HEK293 (cell line): ENCODE measurements at regions not wholly inside any gene's neighbourhood (a gene's known extent, or its start where the extent isn't known, plus 50 kb on each side); places are given as distances from the start of the nearest gene placed in this dataset.

Source experiments
- CTCF ChIA-PET: fragments of 350-600 bp; formaldehyde crosslinking; extraction: SDS; loops from one replicate; lab custom pipeline; 2021; ENCODE audit warnings: antibody characterized with exemption; lab: Yijun Ruan, JAX
- POLR2A ChIA-PET: fragments of 300-600 bp; formaldehyde crosslinking; extraction: SDS; loops from one replicate; lab custom pipeline; 2020; ENCODE audit warnings: antibody characterized with exemption, inconsistent platforms; lab: Yijun Ruan, JAX
- H3K27ac ChIP-seq: fragments of 200-500 bp; sonication (Bioruptor generic); 2 replicates; pipeline ENCODE4 v1.5.1; 2014; ENCODE audit warnings: low read depth, low read length, control low read depth, inconsistent platforms; ENCODE audit errors: extremely low read depth
- H3K36me3 ChIP-seq, 2 experiments: fragments of 200-500 bp in 1 of 2; sonication (Bioruptor generic) in 1 of 2; 1 replicate in 1 of 2; 2 replicates in 1 of 2; pipeline ENCODE4 v1.5.1; 2014 to 2017; ENCODE audit warnings: inconsistent platforms in 2 of 2, low read length in 2 of 2; ENCODE audit not compliant: control insufficient read depth in 2 of 2, insufficient read depth in 1 of 2
- H3K4me1 ChIP-seq: fragments of 200-500 bp; sonication (Bioruptor generic); 2 replicates; pipeline ENCODE4 v1.5.1; 2014; ENCODE audit warnings: mild to moderate bottlenecking, low read length, inconsistent platforms; ENCODE audit not compliant: control insufficient read depth, insufficient read depth
- H3K4me3 ChIP-seq: 2 replicates; pipeline ENCODE4 v1.5.1; 2011; ENCODE audit warnings: low read depth, mild to moderate bottlenecking, control low read depth, low read length, moderate library complexity
- H3K9me3 ChIP-seq: fragments of 200-500 bp; sonication (Bioruptor generic); 2 replicates; pipeline ENCODE4 v1.5.1; 2014; ENCODE audit warnings: low read depth, low read length, inconsistent platforms; ENCODE audit not compliant: control insufficient read depth, insufficient read depth
- CTCF ChIP-seq: fragments of 450-650 bp; formaldehyde crosslinking; IDR thresholded peaks from 2 replicates; pipeline ENCODE4 v1.5.1; 2016; ENCODE audit warnings: missing biosample characterization, missing genetic modification characterization
- GLI2 ChIP-seq: fragments of 450-650 bp; formaldehyde crosslinking; IDR thresholded peaks from 2 replicates; pipeline ENCODE4; 2017; ENCODE audit warnings: missing biosample characterization, missing genetic modification characterization, low read depth, borderline replicate concordance
- HIC1 ChIP-seq: fragments of 450-650 bp; formaldehyde crosslinking; IDR thresholded peaks from 2 replicates; pipeline ENCODE4 v1.5.1; 2016; ENCODE audit warnings: missing biosample characterization, missing genetic modification characterization
- HOXD13 ChIP-seq: sonication (generic); formaldehyde crosslinking; IDR thresholded peaks from 2 replicates; pipeline ENCODE4 v1.8.0; 2022; ENCODE audit warnings: missing genetic modification reagents, borderline replicate concordance
- MYNN ChIP-seq: fragments of 450-650 bp; formaldehyde crosslinking; IDR thresholded peaks from 2 replicates; pipeline ENCODE4 v1.5.1; 2016; ENCODE audit warnings: missing biosample characterization, missing genetic modification characterization, borderline replicate concordance
- SCRT1 ChIP-seq: fragments of 450-650 bp; formaldehyde crosslinking; IDR thresholded peaks from 2 replicates; pipeline ENCODE4 v1.5.1; 2016; ENCODE audit warnings: missing biosample characterization, missing genetic modification characterization, borderline replicate concordance
- SETDB1 ChIP-seq: IDR thresholded peaks from one replicate; pipeline ENCODE4 v1.6.1; 2017; ENCODE audit warnings: mild to moderate bottlenecking, low read length, moderate library complexity, mixed read lengths; ENCODE audit not compliant: insufficient read length
- ZBTB17 ChIP-seq: fragments of 450-650 bp; formaldehyde crosslinking; IDR thresholded peaks from 2 replicates; pipeline ENCODE4 v1.5.1; 2016; ENCODE audit warnings: missing biosample characterization, missing genetic modification characterization
- ZBTB44 ChIP-seq: fragments of 450-650 bp; IDR thresholded peaks from 2 replicates; pipeline ENCODE4 v1.5.1; 2018; ENCODE audit warnings: missing biosample characterization, mild to moderate bottlenecking, missing genetic modification characterization
- ZNF112 ChIP-seq: fragments of 450-650 bp; formaldehyde crosslinking; IDR thresholded peaks from 2 replicates; pipeline ENCODE4 v1.5.0; 2017; ENCODE audit warnings: missing biosample characterization, missing genetic modification characterization
- ZNF223 ChIP-seq: fragments of 450-650 bp; formaldehyde crosslinking; IDR thresholded peaks from 2 replicates; pipeline ENCODE4 v1.5.1; 2016; ENCODE audit warnings: missing biosample characterization, missing genetic modification characterization
- ZNF398 ChIP-seq: fragments of 450-650 bp; formaldehyde crosslinking; IDR thresholded peaks from 2 replicates; pipeline ENCODE4 v1.5.1; 2017; ENCODE audit warnings: missing biosample characterization, missing genetic modification characterization
- ZNF423 ChIP-seq: fragments of 450-650 bp; formaldehyde crosslinking; IDR thresholded peaks from 2 replicates; pipeline ENCODE4 v1.5.1; 2016; ENCODE audit warnings: missing biosample characterization, missing genetic modification characterization
- ZNF555 ChIP-seq: fragments of 450-650 bp; formaldehyde crosslinking; conservative IDR thresholded peaks from 2 replicates; pipeline ENCODE4 v1.5.1; 2017; ENCODE audit warnings: missing biosample characterization, mild to moderate bottlenecking, missing genetic modification characterization, inconsistent platforms
- ZNF561 ChIP-seq: fragments of 450-650 bp; IDR thresholded peaks from 2 replicates; pipeline ENCODE4 v1.5.1; 2018; ENCODE audit warnings: missing biosample characterization, missing genetic modification characterization, borderline replicate concordance
- ZNF629 ChIP-seq: fragments of 450-650 bp; formaldehyde crosslinking; IDR thresholded peaks from 2 replicates; pipeline ENCODE4 v1.5.1; 2017; ENCODE audit warnings: missing biosample characterization, missing genetic modification characterization
- ZNF645 ChIP-seq: fragments of 450-650 bp; formaldehyde crosslinking; IDR thresholded peaks from 2 replicates; pipeline ENCODE4; 2016; ENCODE audit warnings: missing biosample characterization, missing genetic modification characterization
- ZNF768 ChIP-seq: fragments of 450-650 bp; formaldehyde crosslinking; IDR thresholded peaks from 2 replicates; pipeline ENCODE4 v1.5.1; 2018; ENCODE audit warnings: missing biosample characterization, mild to moderate bottlenecking, missing genetic modification characterization
- ZNF830 ChIP-seq: fragments of 450-650 bp; IDR thresholded peaks from 2 replicates; pipeline ENCODE4 v1.5.0; 2018; ENCODE audit warnings: missing biosample characterization, missing genetic modification characterization, low read depth, mild to moderate bottlenecking, moderate library complexity
- ZSCAN30 ChIP-seq: fragments of 450-650 bp; IDR thresholded peaks from 2 replicates; pipeline ENCODE4 v1.5.1; 2018; ENCODE audit warnings: missing biosample characterization, mild to moderate bottlenecking, missing genetic modification characterization, moderate library complexity

- POLR2A ChIA-PET, result interaction anchor here (1.4 kb wide), 1 partner anchor 9 kb away, joined by 4 read pairs; no protein-coding TSS in a partner anchor
- no peak overlapping the region for H3K4me3 ChIP-seq
- H3K4me1 ChIP-seq, result no peaks in the 10 kb centered on the region
- no peak for TF ChIP-seq ZNF830
- no peak for TF ChIP-seq ZNF555 (tag by site-specific recombination)
- no peak for TF ChIP-seq MYNN (tag by site-specific recombination)
- no peak for TF ChIP-seq ZSCAN30
- no peak for TF ChIP-seq HIC1 (tag by site-specific recombination)
- no peak for TF ChIP-seq ZNF112 (tag by site-specific recombination)
- TF ChIP-seq ZNF223 (tag by site-specific recombination), result no peak
- TF ChIP-seq SETDB1, result no peak
- no peak for TF ChIP-seq ZNF561 (tag by site-specific recombination)
- TF ChIP-seq ZBTB17 (tag by site-specific recombination), result no peak
- TF ChIP-seq, all 188 proteins: peak for 0
- H3K27ac ChIP-seq, result no peak overlapping the region
- no peaks in the 10 kb centered on the region for H3K36me3 ChIP-seq
- no peaks in the 10 kb centered on the region for H3K9me3 ChIP-seq
- CTCF ChIA-PET, result no interaction called here
Observed at GRCh38 chr7:159249671-159250070, 105.0 kb upstream of the VIPR2 start.

- H3K27ac ChIP-seq, result no peak overlapping the region
- POLR2A ChIA-PET, result no interaction called here
- TF ChIP-seq CTCF (tag by site-specific recombination), result no peak
- no peak for TF ChIP-seq ZNF423 (tag by site-specific recombination)
- no peak for TF ChIP-seq ZBTB44 (tag by site-specific recombination)
- TF ChIP-seq HOXD13 (CRISPR knock-in tag), result no peak
- no peak for TF ChIP-seq ZNF768 (tag by site-specific recombination)
- TF ChIP-seq ZNF398 (tag by site-specific recombination), result no peak
- no peak for TF ChIP-seq SCRT1 (tag by site-specific recombination)
- TF ChIP-seq ZNF645 (tag by site-specific recombination), result no peak
- TF ChIP-seq GLI2 (tag by site-specific recombination), result no peak
- TF ChIP-seq ZNF629 (tag by site-specific recombination), result no peak
- CTCF ChIA-PET, result no interaction called here
- H3K9me3 ChIP-seq, result no peaks in the 10 kb centered on the region
- no peaks in the 10 kb centered on the region for H3K36me3 ChIP-seq
- no peak overlapping the region for H3K4me3 ChIP-seq
- H3K4me1 ChIP-seq, result no peaks in the 10 kb centered on the region
Observed at GRCh38 chr7:159247910-159248309, 103.2 kb upstream of the VIPR2 start.
